Activated T-helper 1 cell treated with anti-CD3 and anti-CD28 coated beads, Interleukin-12 subunit alpha, Interleukin-12 subunit beta, Interleukin-2, Interleukin-4 antibody, amounts not matched to agents 30 ng/mL and 10 ng/mL and 1 ng/mL, durations not matched to agents 14 hours and 24 hours and 36 hours (primary cell): ENCODE measurements at regions not wholly inside any gene's neighbourhood (a gene's known extent, or its start where the extent isn't known, plus 50 kb on each side); places are given as distances from the start of the nearest gene placed in this dataset.

ENCODE experiments used
- DNase-seq: peaks from one replicate; pipeline ENCODE4 v3.0.0; 2021; ENCODE audit warnings: low spot score
- H3K27ac Mint-ChIP-seq: one replicate; pipeline ENCODE4 v1.8.0; 2021; ENCODE audit warnings: mild to moderate bottlenecking, mixed read lengths
- H3K27me3 Mint-ChIP-seq: one replicate; pipeline ENCODE4 v1.8.0; 2022; ENCODE audit warnings: mild to moderate bottlenecking, moderate library complexity, mixed read lengths; ENCODE audit not compliant: insufficient read depth
- H3K36me3 Mint-ChIP-seq: one replicate; pipeline ENCODE4 v1.8.0; 2021; ENCODE audit warnings: low read depth, mixed read lengths
- H3K4me1 Mint-ChIP-seq: one replicate; pipeline ENCODE4 v1.8.0; 2021; ENCODE audit warnings: low read depth, mixed read lengths
- H3K4me3 Mint-ChIP-seq: one replicate; pipeline ENCODE4 v1.8.0; 2021; ENCODE audit warnings: mild to moderate bottlenecking, moderate library complexity, mixed read lengths
- H3K9me3 Mint-ChIP-seq: one replicate; pipeline ENCODE4 v1.8.0; 2021; ENCODE audit warnings: mixed read lengths
- intact Hi-C: fragments of 100-400 bp; cut with micrococcal nuclease; formaldehyde crosslinking; loops from one replicate; pipeline ENCODE4 v1.15.1; 2024

GRCh38 chr6:12364621-12365020, 74.5 kb downstream of the EDN1 start:
- intact Hi-C loops = no loop called here
- no peak overlapping the region for H3K27ac Mint-ChIP-seq
- no peaks in the 10 kb centered on the region for H3K9me3 Mint-ChIP-seq
- DNase-seq = no peak
- H3K4me1 Mint-ChIP-seq = no peaks in the 10 kb centered on the region
- H3K36me3 Mint-ChIP-seq = no peaks in the 10 kb centered on the region
- H3K27me3 Mint-ChIP-seq = no peaks in the 10 kb centered on the region
- no peak overlapping the region for H3K4me3 Mint-ChIP-seq

- no peaks in the 10 kb centered on the region for H3K9me3 Mint-ChIP-seq
- H3K4me1 Mint-ChIP-seq = no peaks in the 10 kb centered on the region
- no peak overlapping the region for H3K4me3 Mint-ChIP-seq
- no peaks in the 10 kb centered on the region for H3K36me3 Mint-ChIP-seq
- H3K27me3 Mint-ChIP-seq = no peaks in the 10 kb centered on the region
- H3K27ac Mint-ChIP-seq = no peak overlapping the region
- intact Hi-C loops = no loop called here
- DNase-seq = no peak
Observed at GRCh38 chr6:12366731-12367130, 76.6 kb downstream of the EDN1 start.

GRCh38 chr6:12367412-12367811, 77.3 kb downstream of the EDN1 start:
- intact Hi-C loops = no loop called here
- Mint-ChIP-seq H3K4me3 (no peak overlapping the region), H3K27me3 (no peaks in the 10 kb centered on the region), H3K9me3 (no peaks in the 10 kb centered on the region), H3K36me3 (no peaks in the 10 kb centered on the region), H3K27ac (no peak overlapping the region), H3K4me1 (no peaks in the 10 kb centered on the region)
- no peak for DNase-seq

- Mint-ChIP-seq H3K9me3 (no peaks in the 10 kb centered on the region), H3K4me1 (no peaks in the 10 kb centered on the region), H3K4me3 (no peak overlapping the region), H3K27ac (no peak overlapping the region), H3K27me3 (peaks cover 8% of the 10 kb centered on the region), H3K36me3 (no peaks in the 10 kb centered on the region)
- intact Hi-C loops = no loop called here
- no peak for DNase-seq
Observed at GRCh38 chr6:12369355-12369754, 79.2 kb downstream of the EDN1 start.

DNA sequence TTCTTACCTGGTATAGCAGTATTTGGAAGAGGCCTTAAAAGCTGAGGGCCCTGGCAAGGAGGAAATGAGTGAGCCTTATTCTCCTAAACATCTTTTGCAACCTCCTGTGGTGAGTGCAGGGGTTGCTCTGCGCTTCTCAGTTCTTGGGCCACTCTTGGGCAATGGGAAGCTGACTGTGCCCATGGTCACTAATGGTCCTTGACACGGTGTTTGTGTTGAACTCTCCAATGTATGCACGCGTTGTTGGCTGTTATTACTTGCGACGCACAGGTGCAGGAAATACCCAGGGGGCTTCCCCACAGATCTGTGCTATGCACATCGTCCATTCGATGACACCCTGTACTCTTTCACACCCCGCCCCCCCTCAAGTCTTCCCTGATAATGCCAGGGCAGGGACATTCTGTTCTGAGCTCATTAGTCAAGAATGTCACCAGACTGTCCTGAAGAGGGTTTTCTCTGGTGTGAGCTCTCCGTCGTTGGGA, 79.7 kb downstream of the EDN1 start:
- intact Hi-C loops = no loop called here
- DNase-seq = no peak
- Mint-ChIP-seq H3K27me3 (peaks cover 8% of the 10 kb centered on the region), H3K9me3 (no peaks in the 10 kb centered on the region), H3K27ac (no peak overlapping the region), H3K4me3 (no peak overlapping the region), H3K36me3 (no peaks in the 10 kb centered on the region), H3K4me1 (no peaks in the 10 kb centered on the region)

DNA sequence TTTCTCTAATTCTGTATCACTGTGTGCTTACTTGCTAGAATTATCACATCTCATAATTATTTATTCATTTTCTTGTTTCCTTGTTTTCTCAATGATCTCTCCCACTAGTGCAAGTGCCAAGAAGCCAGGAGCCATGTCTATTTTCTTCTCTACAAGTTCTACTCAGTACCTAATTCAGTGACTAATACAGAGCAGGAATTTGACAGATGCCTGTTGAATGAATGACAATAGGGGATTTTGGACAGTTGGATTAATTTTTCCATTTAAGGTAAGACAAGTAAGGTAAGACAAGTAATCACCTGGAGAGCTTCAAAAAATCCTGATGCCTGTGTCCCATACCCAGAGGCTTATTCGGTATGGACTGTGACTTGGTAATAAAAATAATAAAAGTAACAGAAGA, 81.0 kb downstream of the EDN1 start:
- no peaks in the 10 kb centered on the region for H3K36me3 Mint-ChIP-seq
- intact Hi-C loops = no loop called here
- H3K4me1 Mint-ChIP-seq = no peaks in the 10 kb centered on the region
- H3K27ac Mint-ChIP-seq = no peak overlapping the region
- H3K4me3 Mint-ChIP-seq = no peak overlapping the region
- no peaks in the 10 kb centered on the region for H3K9me3 Mint-ChIP-seq
- peaks cover 8% of the 10 kb centered on the region for H3K27me3 Mint-ChIP-seq
- no peak for DNase-seq

DNA sequence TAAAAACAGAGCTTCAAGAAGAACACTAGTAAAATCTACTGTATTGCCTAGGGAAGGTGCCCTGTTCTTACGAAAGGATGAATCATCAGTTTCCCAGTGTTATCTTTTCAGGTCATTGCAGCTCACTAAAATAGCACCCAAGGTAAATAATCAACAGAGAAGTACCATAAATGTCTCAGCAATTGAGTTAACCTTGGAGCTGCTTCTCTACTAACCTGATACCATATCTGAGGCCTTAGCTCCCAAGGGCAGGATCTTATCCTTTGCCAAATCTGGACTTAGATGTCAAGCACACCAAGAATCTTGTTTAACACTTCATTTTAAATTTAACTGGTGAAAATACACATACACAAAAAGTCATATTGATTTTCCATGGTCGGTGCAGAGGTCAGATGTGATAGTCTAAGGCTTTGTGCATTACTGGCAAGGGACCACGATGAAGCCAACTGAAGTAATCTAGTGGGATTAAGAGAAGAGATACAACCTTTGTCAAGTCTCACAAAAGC, 81.5 kb downstream of the EDN1 start:
- Mint-ChIP-seq H3K4me1 (no peaks in the 10 kb centered on the region), H3K36me3 (no peaks in the 10 kb centered on the region), H3K27me3 (peaks cover 8% of the 10 kb centered on the region), H3K27ac (no peak overlapping the region), H3K4me3 (no peak overlapping the region), H3K9me3 (no peaks in the 10 kb centered on the region)
- DNase-seq = no peak
- intact Hi-C loops = no loop called here

DNA sequence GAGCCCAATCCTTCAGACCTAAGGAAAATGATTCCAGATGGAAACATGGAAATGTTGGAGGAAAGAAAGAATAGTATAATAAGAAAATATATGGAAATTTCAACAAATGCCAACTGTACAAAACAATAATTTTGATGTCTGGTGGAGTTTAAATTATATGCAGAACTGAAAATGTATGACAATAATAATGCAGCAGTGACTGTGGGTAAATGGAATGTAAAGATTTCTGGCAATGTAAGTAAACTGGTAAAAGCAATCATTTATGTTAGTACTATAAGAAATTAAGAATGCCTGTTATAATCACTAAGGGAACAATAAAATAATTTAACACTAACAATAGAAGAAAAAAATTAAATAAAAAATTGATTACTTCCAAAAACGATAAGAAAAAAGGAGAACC, 89.0 kb downstream of the EDN1 start:
- Mint-ChIP-seq H3K4me1 (no peaks in the 10 kb centered on the region), H3K9me3 (no peaks in the 10 kb centered on the region), H3K27ac (no peak overlapping the region), H3K36me3 (no peaks in the 10 kb centered on the region), H3K4me3 (no peak overlapping the region), H3K27me3 (no peaks in the 10 kb centered on the region)
- intact Hi-C loops = no loop called here
- no peak for DNase-seq

DNA sequence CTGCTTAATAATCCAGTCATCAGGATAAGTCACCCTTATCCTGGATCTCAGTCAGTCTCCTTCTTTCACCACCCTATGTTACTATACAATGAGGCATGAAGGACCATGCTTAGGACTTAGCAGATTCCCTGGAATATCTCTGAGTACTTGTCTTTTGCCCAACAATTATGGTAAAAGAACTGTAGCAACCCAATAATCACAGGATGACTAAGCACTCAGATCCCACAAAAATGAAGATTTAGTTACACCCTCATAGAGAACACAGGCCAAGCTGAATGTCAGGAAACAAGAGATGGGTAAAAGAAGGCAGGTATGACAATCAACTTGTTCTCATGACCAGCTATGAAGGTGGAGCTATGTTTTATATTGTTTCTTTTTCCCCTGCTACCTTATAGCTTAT, 91.4 kb downstream of the EDN1 start:
- H3K4me1 Mint-ChIP-seq = no peaks in the 10 kb centered on the region
- H3K27me3 Mint-ChIP-seq = no peaks in the 10 kb centered on the region
- no peaks in the 10 kb centered on the region for H3K9me3 Mint-ChIP-seq
- intact Hi-C loops = no loop called here
- H3K27ac Mint-ChIP-seq = no peak overlapping the region
- no peak for DNase-seq
- H3K4me3 Mint-ChIP-seq = no peak overlapping the region
- no peaks in the 10 kb centered on the region for H3K36me3 Mint-ChIP-seq

- H3K4me3 Mint-ChIP-seq = no peak overlapping the region
- DNase-seq = no peak
- intact Hi-C loops = no loop called here
- H3K9me3 Mint-ChIP-seq = no peaks in the 10 kb centered on the region
- H3K4me1 Mint-ChIP-seq = no peaks in the 10 kb centered on the region
- no peak overlapping the region for H3K27ac Mint-ChIP-seq
- H3K27me3 Mint-ChIP-seq = no peaks in the 10 kb centered on the region
- H3K36me3 Mint-ChIP-seq = no peaks in the 10 kb centered on the region
Observed at GRCh38 chr6:12383448-12383847, 93.3 kb downstream of the EDN1 start.

GRCh38 chr6:12384357-12384912, 94.3 kb downstream of the EDN1 start:
- Mint-ChIP-seq H3K4me1 (no peaks in the 10 kb centered on the region), H3K36me3 (no peaks in the 10 kb centered on the region), H3K9me3 (no peaks in the 10 kb centered on the region), H3K4me3 (no peak overlapping the region), H3K27me3 (peaks cover 2% of the 10 kb centered on the region), H3K27ac (no peak overlapping the region)
- intact Hi-C loops = no loop called here
- DNase-seq = no peak

GRCh38 chr6:12385316-12385715, 95.2 kb downstream of the EDN1 start:
- no peaks in the 10 kb centered on the region for H3K4me1 Mint-ChIP-seq
- intact Hi-C loops = no loop called here
- H3K27me3 Mint-ChIP-seq = peaks cover 2% of the 10 kb centered on the region
- no peak overlapping the region for H3K4me3 Mint-ChIP-seq
- H3K27ac Mint-ChIP-seq = no peak overlapping the region
- no peaks in the 10 kb centered on the region for H3K9me3 Mint-ChIP-seq
- H3K36me3 Mint-ChIP-seq = no peaks in the 10 kb centered on the region
- DNase-seq = no peak

GRCh38 chr6:12386816-12387215, 96.7 kb downstream of the EDN1 start:
- intact Hi-C loops = no loop called here
- no peak overlapping the region for H3K4me3 Mint-ChIP-seq
- no peaks in the 10 kb centered on the region for H3K36me3 Mint-ChIP-seq
- no peaks in the 10 kb centered on the region for H3K4me1 Mint-ChIP-seq
- H3K27ac Mint-ChIP-seq = no peak overlapping the region
- no peaks in the 10 kb centered on the region for H3K9me3 Mint-ChIP-seq
- H3K27me3 Mint-ChIP-seq = peaks cover 2% of the 10 kb centered on the region
- no peak for DNase-seq

DNA sequence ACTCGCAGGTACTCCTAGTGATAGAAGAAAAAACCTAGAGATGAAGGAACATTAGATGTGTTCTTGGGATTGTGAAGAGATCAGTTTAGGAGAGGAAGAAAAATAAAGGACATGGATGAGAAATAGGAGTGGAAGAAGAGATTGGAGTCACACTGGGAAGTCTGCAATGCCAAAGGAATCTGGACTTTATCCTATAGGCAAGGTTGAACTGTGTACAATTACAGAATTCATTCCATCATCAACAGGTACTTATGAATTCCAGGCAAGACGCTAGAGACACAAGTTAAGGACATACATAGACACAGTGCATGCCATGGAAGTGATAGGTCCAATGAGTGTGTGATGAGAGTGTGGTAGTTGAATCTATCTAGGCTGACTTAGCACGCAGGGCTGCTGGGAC, 101.3 kb downstream of the EDN1 start:
- intact Hi-C loops = no loop called here
- Mint-ChIP-seq H3K9me3 (no peaks in the 10 kb centered on the region), H3K4me3 (no peak overlapping the region), H3K27me3 (peaks cover 2% of the 10 kb centered on the region), H3K4me1 (no peaks in the 10 kb centered on the region), H3K27ac (no peak overlapping the region), H3K36me3 (no peaks in the 10 kb centered on the region)
- no peak for DNase-seq
